ENCODE measurements at regions not wholly inside any gene's neighbourhood (a gene's known extent, or its start where the extent isn't known, plus 50 kb on each side); places are given as distances from the start of the nearest gene placed in this dataset.

- TF ChIP-seq JUND (IDR thresholded peaks at IDR 0.05; ENCODE audit: low read length) (0 out of 2 replicates have a peak, but pooled peaks have one; percentile 8), TBP (IDR thresholded peaks at IDR 0.05; ENCODE audit: low read depth, low read length) (no peak), ASH2L (IDR thresholded peaks at IDR 0.05; ENCODE audit: low read length) (peak; percentile 66)
These were observed 140.4 kb upstream of the AUTS2 start (continued) for GRCh38 chr7:69457595-69458504.

All from H1 (cell line).